ENCODE measurements at regions not wholly inside any gene's neighbourhood (a gene's known extent, or its start where the extent isn't known, plus 50 kb on each side); places are given as distances from the start of the nearest gene placed in this dataset.

DNA sequence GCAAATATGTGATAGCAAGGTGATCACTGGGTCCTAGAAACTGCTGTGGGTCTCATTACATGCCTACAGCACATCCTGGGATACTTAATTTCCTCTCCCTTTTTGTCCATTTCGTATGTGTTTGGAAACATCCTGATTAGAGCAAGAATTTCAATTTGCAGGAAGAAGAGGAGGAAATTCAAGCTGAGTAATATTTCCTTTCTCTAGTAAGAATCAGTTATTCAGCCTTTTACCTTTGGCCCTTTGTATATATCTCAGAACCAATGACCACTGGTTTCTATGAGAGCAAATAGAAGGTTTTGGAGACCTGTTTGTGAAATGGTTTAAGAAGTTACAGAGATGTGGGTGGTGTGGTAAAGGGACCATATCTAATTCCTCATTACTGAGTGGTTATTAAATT lies 171.6 kb downstream of the RMI1 start:
- TF ChIP-seq, protein P1, sequence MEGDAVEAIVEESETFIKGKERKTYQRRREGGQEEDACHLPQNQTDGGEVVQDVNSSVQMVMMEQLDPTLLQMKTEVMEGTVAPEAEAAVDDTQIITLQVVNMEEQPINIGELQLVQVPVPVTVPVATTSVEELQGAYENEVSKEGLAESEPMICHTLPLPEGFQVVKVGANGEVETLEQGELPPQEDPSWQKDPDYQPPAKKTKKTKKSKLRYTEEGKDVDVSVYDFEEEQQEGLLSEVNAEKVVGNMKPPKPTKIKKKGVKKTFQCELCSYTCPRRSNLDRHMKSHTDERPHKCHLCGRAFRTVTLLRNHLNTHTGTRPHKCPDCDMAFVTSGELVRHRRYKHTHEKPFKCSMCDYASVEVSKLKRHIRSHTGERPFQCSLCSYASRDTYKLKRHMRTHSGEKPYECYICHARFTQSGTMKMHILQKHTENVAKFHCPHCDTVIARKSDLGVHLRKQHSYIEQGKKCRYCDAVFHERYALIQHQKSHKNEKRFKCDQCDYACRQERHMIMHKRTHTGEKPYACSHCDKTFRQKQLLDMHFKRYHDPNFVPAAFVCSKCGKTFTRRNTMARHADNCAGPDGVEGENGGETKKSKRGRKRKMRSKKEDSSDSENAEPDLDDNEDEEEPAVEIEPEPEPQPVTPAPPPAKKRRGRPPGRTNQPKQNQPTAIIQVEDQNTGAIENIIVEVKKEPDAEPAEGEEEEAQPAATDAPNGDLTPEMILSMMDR (IDR thresholded peaks at IDR 0.05), result no peak
- no peak for TF ChIP-seq POLR2A (IDR thresholded peaks at IDR 0.05)

Measured in lower leg skin (tissue), 3 donors.